SHP77 treated with DMSO at 0.1 percent for 48 hours (cell line): ENCODE measurements at regions not wholly inside any gene's neighbourhood (a gene's known extent, or its start where the extent isn't known, plus 50 kb on each side); places are given as distances from the start of the nearest gene placed in this dataset.
"Not testable (repeated sequence)": the region's sequence is repeated elsewhere in the genome, so short reads cannot be mapped to it uniquely, and the experiment has no call there.

Experiments used
- DNase-seq: peaks from one replicate; lab custom pipeline; 2025; lab: John Stamatoyannopoulos, UW

DNA sequence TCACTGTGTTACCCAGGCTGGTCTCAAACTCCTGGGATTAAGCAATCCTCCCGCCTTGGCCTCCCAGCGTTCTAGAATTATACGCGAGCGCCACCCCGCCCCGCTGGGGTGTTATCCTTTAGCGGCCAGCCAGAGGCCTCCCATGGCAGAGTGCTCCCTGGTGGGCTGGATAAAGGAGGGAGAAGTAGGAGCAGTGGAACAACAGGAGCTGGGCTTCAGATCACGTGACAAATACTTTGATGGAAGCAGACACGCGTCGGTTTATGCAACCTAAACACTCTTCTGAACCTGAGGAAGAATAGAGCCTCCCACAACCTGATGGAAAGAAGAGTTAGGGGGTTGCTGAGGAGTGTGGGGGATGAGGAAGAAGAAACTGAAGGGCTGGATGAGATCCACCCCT is 2114.0 kb downstream of the TP53TG3F start:
- DNase-seq: no peak

DNA sequence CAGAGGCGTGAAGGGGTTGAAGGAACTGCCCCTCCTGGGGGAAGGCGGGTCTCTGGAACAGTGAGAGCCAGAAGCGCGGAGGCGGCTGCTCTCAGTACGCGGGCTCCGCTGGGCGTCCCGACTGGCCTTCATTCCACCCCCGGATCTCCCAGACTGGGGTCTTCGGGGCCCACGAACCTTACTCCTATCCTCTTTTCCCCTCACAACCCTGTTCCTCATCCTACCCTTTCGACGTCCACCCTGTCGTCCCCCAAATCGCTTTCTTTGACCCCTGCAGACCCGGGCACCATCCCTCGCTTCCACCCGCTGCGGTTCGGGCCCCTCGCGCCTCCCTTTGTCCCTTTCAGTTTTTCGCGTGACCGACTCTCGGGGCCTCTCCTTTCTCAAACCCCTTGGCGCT is 2114.6 kb downstream of the TP53TG3F start:
- no peak for DNase-seq

DNA sequence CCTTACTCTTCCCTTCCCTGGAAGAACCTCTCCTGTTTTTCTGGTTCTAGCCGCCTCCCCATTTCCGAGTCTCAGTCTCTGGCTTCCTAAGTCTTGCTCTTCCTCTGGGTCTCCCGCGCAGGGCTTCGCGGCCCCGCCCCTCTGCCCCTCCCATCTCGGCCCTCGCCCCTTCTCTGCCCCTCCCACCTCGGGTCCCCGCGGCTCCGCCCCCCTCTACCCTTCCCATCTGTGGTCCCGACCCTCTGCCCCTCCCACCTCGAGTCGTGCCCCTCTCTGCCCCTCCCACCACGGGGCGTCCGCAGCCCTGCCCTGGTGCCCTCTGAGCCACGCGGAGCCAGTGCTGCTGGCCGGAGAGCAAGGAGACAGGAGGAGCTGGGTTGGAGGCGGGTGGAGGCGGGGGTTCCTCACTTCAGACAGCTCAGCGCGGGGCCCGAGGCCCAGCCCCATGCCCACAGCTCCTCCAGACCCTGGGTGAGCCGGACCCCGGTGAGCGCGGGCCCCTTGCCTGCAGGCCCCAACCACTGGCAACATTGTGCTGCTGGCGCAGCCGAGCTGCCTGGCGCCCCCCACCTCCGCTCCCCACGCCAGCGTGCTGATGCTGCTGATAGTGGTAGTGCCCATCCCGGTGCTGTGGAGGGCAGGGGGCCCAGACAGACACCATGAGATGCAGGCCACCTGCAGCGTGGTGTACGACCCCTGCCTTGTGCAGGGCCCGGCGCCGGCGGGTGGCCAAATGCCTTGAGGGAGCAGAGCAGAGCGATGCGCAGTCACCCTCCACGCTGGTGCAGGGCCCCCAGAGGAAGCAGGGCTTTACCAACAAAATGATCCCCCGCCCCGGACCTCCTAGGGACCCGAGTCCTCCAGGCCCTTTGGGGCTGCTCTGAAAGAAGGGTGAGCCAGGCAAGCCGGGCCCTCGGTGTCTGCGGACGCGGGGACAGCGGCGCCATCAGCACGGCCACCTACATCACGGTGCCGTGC is 2115.3 kb downstream of the TP53TG3F start:
- DNase-seq: no peak

DNA sequence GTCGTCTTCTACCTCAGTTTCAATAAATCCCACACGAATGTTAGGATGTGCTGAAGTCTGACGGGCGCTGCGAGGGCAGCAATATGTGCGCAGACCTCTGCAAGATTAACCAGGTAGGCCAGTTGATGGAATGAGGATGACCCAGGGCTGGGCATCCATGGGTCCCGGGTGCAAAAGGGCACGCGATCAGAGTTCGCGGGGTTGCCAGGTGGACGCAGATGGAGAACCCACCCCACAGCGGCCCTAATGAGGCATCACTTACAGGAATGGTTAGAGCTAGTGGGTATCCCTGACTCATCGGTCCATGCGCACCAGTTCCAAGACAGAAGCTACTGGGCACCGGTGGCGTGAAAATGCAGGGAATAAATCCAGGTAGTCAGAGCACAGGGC is 2116.0 kb downstream of the TP53TG3F start:
- no peak for DNase-seq

DNA sequence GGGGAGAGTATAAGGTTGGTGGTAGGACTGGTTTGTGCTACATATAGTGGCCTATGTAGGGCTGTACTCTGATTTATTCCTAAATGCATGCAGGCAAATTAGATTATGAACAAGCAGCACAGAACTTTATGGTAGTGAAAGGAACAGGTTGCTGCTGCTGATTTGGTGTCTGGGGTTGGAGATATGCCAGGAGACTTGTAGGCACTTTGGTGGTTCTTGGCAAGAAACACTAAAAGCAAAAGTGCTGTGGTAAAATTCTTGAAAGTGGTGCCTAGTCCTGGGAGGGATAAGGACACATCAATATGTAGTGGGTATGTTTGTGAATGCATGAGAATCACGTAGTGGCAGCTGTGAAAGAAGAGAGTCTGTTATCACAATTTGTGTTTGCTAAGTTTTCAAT is 2126.0 kb downstream of the TP53TG3F start:
- no peak for DNase-seq

DNA sequence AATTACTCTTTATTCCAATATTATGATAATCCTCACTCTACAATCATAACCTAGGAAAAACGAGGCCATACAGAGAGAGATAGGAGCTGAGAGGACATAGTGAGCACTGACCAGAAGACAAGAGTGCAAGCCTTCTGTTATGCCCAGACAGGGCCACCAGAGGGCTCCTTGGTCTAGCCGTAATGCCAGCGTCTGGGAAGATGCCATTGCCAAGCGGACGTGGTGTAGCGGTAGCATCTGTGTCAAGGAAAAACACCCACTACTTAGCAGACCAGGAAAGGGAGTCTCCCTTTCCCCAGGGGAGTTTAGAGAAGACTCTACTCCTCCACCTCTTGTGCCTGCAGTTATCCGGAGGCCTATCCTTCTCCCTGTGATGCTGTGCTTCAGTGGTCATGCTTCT is 2131.5 kb downstream of the TP53TG3F start:
- DNase-seq: not testable (repeated sequence)

DNA sequence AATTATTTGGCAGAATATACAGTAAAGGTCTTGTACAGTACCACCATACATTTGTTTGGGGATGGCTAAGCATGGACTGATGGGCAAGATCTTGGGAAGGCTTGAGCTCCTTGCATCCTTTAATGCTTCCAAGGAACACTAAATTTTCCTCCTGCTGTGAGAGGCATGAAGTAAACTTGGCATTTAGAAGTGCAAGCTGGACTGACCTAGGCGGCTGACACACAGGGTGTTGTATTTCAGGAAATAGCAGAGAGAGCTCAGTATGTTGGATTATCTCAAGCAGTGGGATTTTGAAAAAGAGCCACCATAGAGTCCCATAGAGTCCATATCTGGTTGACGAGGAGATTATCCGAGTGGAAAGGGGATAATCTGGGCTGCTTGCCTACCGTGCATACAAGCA is 2137.1 kb downstream of the TP53TG3F start:
- DNase-seq: no peak

DNA sequence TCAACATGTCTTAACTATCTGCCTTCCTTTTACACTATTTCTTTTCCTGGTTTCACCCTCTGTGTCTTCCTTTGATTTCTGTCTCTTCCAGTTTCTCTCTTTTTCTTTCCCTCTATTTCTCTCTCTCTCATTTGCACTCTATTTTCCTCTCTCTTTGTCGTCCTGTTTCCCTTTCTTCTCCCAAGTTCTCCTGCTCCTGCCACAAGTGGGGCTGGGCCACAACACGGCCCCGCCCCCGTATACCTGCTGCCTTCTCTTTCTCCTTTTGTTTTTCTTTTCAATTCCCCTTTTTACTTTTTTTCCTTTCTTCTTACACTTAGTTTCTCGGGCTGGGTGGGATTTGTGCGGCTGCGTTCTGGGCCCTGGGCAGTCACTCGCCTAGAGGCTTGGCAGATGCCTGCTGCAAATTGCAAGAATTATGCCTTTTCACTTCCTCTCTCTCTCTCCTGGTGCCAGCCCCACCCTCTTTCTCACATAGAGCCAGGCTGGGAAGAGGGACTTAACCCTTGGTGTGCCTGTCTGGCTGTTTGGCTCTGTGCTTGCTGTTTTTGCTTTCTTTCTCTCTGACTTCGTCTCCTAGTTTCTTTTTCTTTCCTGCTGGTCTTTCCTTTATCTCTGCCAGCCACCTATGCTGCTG is 2139.4 kb downstream of the TP53TG3F start:
- DNase-seq: peak; percentile 77

DNA sequence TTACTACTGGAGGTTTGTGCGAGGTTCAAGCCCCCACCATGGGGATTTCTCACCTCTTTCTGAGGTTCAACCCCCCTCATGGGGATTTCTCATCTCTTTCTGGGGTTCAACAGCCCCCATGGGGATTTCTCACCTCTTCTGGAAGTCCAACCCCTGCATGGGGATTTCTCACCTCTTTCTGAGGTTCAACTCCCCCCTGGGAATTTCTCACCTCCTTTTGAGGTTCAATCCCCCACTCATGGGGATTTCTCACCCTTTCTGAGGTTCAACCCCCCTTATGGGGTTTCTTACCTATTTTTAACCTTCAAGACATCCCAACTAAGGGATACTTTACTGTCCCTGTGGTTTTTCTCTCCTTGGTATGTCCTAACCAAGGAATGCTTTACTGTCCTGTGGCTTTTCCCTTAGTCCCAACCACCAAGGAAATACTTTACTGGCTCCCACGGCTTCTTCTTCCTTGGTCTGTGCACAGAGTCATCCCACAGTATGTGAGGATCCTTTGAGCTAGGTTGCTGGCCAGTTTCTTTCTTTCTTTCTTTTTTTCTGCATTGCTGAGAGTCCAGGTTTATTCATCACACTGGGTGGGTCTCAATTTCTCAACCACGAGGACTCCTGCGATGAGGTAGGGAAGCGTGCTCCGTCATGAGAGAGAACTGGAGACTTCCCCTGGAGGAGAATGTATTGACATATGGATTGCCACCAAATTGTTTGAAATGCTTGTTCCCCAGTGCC is 2140.2 kb downstream of the TP53TG3F start:
- no peak for DNase-seq

DNA sequence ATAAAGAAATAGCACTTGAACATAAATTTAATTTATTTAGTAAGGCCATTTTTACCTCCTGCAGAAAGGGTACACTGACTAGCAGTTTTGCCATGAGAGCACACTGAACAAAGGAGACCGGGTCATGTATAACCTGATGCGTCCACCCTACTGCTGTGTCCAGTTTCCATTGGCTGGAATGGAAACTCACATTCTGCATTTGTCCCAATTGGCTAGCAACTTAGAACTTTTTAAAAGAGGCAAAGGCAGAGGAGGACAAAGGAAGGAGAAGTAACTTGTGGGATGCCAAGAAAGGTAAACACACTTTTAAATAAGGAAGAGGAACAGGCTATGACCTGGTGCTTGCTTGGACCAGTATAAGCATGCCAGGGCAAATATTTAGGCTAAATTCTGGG is 2140.7 kb downstream of the TP53TG3F start:
- DNase-seq: not testable (repeated sequence)

DNA sequence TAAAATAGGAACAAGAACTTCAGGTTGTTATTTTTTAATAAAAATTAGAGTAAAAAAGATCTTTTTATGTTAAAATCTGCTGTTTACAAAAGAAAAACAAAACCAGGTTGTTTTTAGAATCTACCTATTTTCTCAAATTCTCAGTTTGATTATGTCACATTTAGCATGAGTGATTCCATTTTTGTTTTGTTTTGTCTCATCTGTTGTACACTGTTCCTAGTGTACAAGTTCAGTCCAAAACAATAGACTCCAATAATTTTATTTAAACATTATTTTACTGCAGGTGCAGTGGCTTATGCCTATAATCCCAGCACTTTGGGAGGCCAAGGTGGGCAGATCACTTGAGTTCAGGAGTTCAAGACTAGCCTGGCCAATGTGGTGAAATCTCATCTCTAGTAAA is 2142.7 kb downstream of the TP53TG3F start:
- DNase-seq: no peak

DNA sequence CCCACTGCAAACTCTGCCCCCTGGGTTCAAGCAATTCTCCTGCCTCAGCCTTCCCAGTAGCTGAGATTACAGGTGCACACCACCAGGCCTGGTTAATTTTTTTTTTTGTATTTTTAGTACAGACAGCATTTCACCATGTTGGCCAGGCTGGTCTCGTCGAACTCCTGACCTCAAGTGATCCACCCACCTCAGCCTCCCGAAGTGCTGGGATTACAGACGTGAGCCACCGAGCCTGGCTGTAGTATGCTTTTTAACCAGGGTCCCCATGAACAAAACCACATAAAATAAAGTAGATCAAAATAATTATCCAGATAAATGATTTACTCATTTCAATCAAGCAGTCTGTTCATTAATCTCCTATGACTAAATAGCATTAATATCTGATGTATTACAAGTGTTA is 2144.0 kb downstream of the TP53TG3F start:
- DNase-seq: not testable (repeated sequence)

DNA sequence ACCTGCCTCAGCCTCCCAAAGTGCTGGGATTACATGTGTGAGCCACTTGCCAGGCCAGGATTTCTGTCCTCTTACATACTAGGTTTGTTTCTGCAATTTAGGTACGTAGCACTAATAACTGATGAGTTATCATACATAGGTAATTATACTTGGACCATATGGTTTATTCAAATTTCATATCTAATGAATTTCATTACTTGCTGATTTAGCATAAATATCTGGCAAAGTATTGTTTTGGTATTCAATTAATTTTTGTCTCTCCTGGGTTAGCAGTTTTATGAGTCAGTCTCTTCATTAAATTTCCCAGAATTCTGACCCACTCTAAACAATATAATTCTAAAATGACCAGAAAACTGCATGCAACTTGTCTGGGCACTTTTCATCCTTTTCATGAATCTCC is 2146.5 kb downstream of the TP53TG3F start:
- no peak for DNase-seq

DNA sequence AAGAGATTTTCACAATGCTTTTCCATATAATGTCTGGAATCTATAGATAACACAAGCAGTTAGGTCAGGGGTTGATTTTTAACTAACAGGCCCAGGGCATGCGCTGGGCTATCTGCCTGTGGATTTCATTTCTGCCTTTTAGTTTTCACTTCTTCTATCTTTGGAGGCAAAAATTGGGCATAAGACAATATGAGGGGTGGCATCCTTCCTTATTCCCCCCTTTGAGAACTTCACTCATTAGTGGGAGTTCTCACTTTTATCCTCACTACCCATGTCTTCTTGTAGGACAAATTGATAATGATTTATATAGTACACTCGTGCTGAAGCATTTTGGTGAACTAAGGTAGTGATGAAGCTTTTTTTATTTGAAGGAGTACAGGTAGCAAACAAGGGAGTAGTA is 2155.5 kb downstream of the TP53TG3F start:
- not testable (repeated sequence) for DNase-seq

DNA sequence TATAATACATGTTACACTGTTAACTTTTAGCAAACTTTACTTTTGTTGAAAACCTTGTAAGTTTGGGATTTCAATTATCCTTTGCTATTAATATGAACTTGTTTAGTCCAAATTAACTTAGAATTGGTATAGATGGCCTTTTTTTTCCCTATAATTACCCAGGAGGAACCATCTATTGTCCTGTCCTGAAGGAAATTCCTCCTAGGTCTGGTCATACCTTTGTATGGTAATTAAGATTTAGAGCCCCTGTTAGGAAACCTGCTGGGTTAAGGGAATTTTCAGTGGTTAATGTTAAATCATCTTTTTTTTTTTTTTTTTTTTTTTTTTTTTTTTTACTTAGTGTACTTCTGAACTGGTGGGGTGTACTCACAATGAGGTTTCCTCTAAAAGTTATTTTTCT is 2159.8 kb downstream of the TP53TG3F start:
- not testable (repeated sequence) for DNase-seq

DNA sequence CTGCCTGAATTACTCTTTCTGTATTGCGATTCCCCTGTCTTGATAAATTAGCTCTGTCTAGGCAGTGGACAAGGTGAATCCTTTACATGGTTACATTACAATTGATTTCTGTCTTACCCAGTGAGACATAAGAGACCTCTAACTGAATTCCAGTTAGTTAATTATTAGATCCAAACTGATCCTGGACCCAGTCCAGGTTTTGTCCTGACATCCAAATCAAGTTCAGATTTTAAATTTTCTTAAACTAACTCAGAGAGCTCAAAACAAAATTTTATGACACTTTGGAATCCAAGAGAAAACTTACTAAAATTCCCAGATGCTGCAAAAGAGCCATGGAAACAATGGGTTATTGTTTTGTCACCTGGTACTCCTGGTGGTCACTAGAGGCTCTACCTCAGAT is 2166.6 kb downstream of the TP53TG3F start:
- no peak for DNase-seq

DNA sequence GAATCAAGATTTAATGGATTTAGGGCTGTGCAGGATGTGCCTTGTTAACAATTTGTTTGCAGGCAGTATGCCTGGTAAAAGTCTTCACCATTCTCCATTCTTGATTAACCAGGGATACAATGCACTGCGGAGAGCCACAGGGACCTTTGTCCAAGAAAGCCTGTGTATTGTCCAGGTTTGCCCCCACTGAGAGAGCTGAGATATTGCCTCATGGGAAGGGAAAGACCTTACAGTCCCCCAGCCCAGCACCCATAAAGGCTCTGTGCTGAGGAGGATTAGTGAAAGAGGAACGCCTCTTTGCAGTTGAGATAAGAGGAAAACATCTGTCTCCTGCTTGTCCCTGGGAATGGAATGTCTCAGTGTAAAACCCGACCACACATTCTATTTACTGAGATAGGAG is 2169.6 kb downstream of the TP53TG3F start:
- no peak for DNase-seq

DNA sequence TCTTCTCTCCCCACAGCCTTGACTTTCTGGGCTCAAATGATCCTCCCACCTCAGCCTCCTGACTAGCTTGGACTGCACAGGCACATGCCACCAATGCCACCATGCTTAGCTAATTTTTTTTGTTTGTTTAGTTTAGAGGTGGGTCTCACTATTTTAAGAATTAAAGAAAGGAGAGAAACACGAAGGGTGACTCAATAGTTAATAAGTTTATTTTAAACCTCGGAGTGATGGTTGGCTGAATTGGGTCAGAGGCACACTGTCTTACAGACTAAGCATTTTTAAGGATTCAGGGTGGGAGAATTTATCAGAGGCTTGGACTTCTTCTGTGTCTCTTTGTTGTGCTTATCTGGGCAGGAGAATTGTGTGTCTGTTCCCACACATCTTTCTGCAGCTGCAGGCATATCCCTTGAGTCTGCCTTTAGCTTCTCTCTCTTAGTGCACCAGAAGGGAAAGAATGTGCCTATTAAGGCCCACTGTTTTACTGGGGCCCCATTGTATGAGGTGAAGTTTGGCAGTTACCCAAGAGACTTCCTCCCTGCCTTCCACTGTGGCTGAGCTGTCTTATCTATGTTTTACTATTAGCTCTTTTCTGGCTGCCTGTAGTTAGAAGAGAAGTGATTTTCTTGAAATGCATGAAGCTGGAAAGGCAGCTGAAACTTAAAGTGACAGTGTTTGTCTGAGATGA is 2172.0 kb downstream of the TP53TG3F start:
- no peak for DNase-seq

DNA sequence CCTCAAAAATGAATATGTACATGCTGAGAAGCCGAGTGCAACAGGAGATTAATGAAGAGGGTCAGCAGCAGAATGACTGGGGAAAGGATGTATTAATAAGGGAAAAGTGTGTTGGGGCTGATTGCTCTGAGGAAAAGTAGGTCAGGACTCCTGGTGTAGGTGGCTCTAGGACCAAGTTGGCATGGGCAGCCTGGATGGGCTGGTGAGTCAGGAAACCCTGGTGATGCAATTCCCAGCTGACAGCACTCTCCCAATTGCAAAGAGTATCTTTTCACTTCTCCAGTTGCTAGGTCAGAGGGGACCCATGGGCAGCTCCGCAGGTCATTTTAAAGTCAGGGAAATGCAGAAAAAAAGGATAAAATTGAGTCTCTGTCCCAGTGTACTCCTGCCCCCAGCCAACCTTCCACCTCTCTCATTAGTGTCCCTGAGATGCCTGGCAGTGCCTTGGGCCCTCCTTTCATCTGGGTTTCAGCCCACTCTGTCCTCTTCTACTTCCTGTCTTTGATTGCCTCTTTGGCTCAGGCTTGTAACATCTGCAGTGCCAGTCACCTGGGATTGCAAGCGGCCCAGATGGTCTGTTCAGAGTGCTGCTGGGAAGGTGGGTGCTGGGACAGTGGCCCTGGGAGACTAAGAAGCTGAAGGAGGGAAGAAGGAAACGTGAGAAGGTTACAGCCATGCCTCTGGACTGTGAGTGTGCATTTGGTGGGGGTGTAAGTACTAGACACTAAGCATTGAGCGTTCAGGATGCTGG is 2177.2 kb downstream of the TP53TG3F start:
- DNase-seq: no peak

DNA sequence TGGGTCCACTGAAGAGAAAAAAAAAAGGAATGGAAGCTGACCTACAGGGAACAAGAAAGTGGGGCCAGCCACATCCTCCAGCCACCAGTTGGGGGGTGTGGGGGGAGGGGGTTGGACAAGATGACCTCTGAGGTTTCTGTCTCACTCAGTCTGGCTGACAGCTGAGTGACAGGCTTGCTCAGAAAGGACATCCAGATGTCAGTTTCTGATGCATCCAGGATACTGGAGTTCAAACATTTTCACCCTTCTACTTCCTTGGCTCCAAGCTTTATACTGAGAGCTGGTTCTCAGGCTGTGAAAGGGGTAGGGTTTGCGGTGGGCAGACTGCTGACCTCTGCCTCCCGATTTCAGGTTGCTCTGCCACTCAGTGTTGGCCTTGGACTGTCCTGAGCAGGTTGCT is 2178.3 kb downstream of the TP53TG3F start:
- no peak for DNase-seq
